ENCODE measurements at regions not wholly inside any gene's neighbourhood (a gene's known extent, or its start where the extent isn't known, plus 50 kb on each side); places are given as distances from the start of the nearest gene placed in this dataset.

- ChIA-PET POLR2A (no interaction called here), CTCF (no interaction called here)
- Mint-ChIP-seq H3K27me3 (no peaks in the 10 kb centered on the region), H3K9me3 (ENCODE audit: insufficient read depth) (peaks cover 9% of the 10 kb centered on the region), H3K4me3 (no peak overlapping the region), H3K4me1 (no peaks in the 10 kb centered on the region), H3K27ac (no peak overlapping the region)
- H3K4me2 ChIP-seq (replicated peaks; ENCODE audit: low read depth, low read length, poor library complexity, severe bottlenecking), result no peak overlapping the region
- H3K27ac ChIP-seq (ENCODE audit: low read length in 2 of 2), result no peak overlapping the region
- DNase-seq (no peak), ATAC-seq (ENCODE audit: low read depth) (no peak)
- H3K36me3 ChIP-seq (replicated peaks in 1 of 2; ENCODE audit: control extremely low read depth in 1 of 2, control insufficient read depth in 1 of 2, extremely low read depth in 1 of 2, insufficient read depth in 2 of 2, low read length in 1 of 2), result no peaks in the 10 kb centered on the region
- WGBS (ENCODE audit: insufficient coverage), result 83% methylated on average over 1 of the region's 1 CpG
- no peaks in the 10 kb centered on the region for H4K20me1 ChIP-seq (ENCODE audit: control insufficient read depth, insufficient read depth, low read length, poor library complexity, severe bottlenecking)
- H3K9me3 ChIP-seq (ENCODE audit: control extremely low read depth in 1 of 3, control insufficient read depth in 2 of 3, insufficient read depth in 1 of 3, low read length in 2 of 3), result peaks cover 0 to 3% (median 0%) of the 10 kb centered on the region in 3 donors
- no peak overlapping the region for H2AFZ ChIP-seq (ENCODE audit: insufficient read depth, low read depth, low read length, poor library complexity, severe bottlenecking)
- TF ChIP-seq EZH2 (IDR thresholded peaks at IDR 0.05; ENCODE audit: borderline replicate concordance, insufficient read depth, low read depth, low read length, poor library complexity, severe bottlenecking) (no peak), CTCF (IDR thresholded peaks at IDR 0.05) (no peak)
- H3K9ac ChIP-seq (ENCODE audit: low read length), result no peak overlapping the region
- H3K27me3 ChIP-seq (replicated peaks in 1 of 4; ENCODE audit: control extremely low read depth in 1 of 4, control insufficient read depth in 3 of 4, insufficient read depth in 4 of 4, low read length in 3 of 4), result no peaks in the 10 kb centered on the region
- no peak overlapping the region for H3K4me3 ChIP-seq (ENCODE audit: control extremely low read depth in 1 of 5, extremely low read depth in 1 of 5, insufficient read depth in 1 of 5, low read depth in 2 of 5, low read length in 4 of 5)
- no peaks in the 10 kb centered on the region for H3K79me2 ChIP-seq (ENCODE audit: control insufficient read depth, insufficient read depth, low read length)
- intact Hi-C loops (cut with micrococcal nuclease), result no loop called here
- H3K4me1 ChIP-seq (ENCODE audit: control insufficient read depth in 2 of 2, insufficient read depth in 2 of 2, low read length in 2 of 2), result no peaks in the 10 kb centered on the region
These were observed 184.4 kb upstream of the CDH11 start for GRCh38 chr16:65306300-65306699.

- H3K79me2 ChIP-seq (ENCODE audit: control insufficient read depth, insufficient read depth, low read length), result no peaks in the 10 kb centered on the region
- no peaks in the 10 kb centered on the region for H3K27me3 Mint-ChIP-seq
- ChIA-PET CTCF (no interaction called here), POLR2A (no interaction called here)
- WGBS (ENCODE audit: insufficient coverage), result 87% methylated on average over 4 of the region's 5 CpGs
- H3K9me3 Mint-ChIP-seq (ENCODE audit: insufficient read depth), result peaks cover 9% of the 10 kb centered on the region
- H3K4me3 ChIP-seq (ENCODE audit: control extremely low read depth in 1 of 5, extremely low read depth in 1 of 5, insufficient read depth in 1 of 5, low read depth in 2 of 5, low read length in 4 of 5), result no peak overlapping the region
- H3K36me3 ChIP-seq (replicated peaks in 1 of 2; ENCODE audit: control extremely low read depth in 1 of 2, control insufficient read depth in 1 of 2, extremely low read depth in 1 of 2, insufficient read depth in 2 of 2, low read length in 1 of 2), result no peaks in the 10 kb centered on the region
- no peak overlapping the region for H3K27ac ChIP-seq (ENCODE audit: low read length in 2 of 2)
- intact Hi-C loops (cut with micrococcal nuclease), result no loop called here
- no peaks in the 10 kb centered on the region for H4K20me1 ChIP-seq (ENCODE audit: control insufficient read depth, insufficient read depth, low read length, poor library complexity, severe bottlenecking)
- H3K9ac ChIP-seq (ENCODE audit: low read length), result no peak overlapping the region
- no peak overlapping the region for H2AFZ ChIP-seq (ENCODE audit: insufficient read depth, low read depth, low read length, poor library complexity, severe bottlenecking)
- ATAC-seq (ENCODE audit: low read depth) (no peak), DNase-seq (no peak)
- TF ChIP-seq CTCF (IDR thresholded peaks at IDR 0.05) (no peak), EZH2 (IDR thresholded peaks at IDR 0.05; ENCODE audit: borderline replicate concordance, insufficient read depth, low read depth, low read length, poor library complexity, severe bottlenecking) (no peak)
- no peaks in the 10 kb centered on the region for H3K27me3 ChIP-seq (replicated peaks in 1 of 4; ENCODE audit: control extremely low read depth in 1 of 4, control insufficient read depth in 3 of 4, insufficient read depth in 4 of 4, low read length in 3 of 4)
- peaks cover 0 to 3% (median 0%) of the 10 kb centered on the region in 3 donors for H3K9me3 ChIP-seq (ENCODE audit: control extremely low read depth in 1 of 3, control insufficient read depth in 2 of 3, insufficient read depth in 1 of 3, low read length in 2 of 3)
- H3K4me1 Mint-ChIP-seq, result no peaks in the 10 kb centered on the region
- H3K4me3 Mint-ChIP-seq, result no peak overlapping the region
- no peak overlapping the region for H3K4me2 ChIP-seq (replicated peaks; ENCODE audit: low read depth, low read length, poor library complexity, severe bottlenecking)
- no peak overlapping the region for H3K27ac Mint-ChIP-seq
- H3K4me1 ChIP-seq (ENCODE audit: control insufficient read depth in 2 of 2, insufficient read depth in 2 of 2, low read length in 2 of 2), result no peaks in the 10 kb centered on the region
These were observed 183.6 kb upstream of the CDH11 start for GRCh38 chr16:65305266-65305959.
